ENCODE measurements at regions not wholly inside any gene's neighbourhood (a gene's known extent, or its start where the extent isn't known, plus 50 kb on each side); places are given as distances from the start of the nearest gene placed in this dataset.

DNA sequence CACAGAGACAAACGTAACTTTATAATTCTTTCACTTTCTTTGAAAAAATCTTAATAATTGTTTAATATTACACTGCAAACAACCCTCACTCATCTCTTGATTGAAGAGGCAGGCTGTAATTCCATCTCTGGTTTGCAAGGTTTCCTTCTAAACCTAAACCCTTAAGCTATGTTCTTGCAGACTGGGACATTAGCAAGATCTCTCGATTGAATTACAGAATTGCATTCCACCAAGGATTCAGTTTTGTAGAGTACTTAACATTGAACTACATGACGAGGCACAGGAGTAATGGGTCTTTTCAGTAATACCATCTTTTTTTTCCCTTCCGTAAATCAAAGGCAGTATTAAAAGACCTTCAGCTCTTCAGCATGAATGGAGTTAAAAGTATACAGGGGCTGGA is 111.6 kb upstream of the EEF1E1 start:
- no peak for DNase-seq

DNA sequence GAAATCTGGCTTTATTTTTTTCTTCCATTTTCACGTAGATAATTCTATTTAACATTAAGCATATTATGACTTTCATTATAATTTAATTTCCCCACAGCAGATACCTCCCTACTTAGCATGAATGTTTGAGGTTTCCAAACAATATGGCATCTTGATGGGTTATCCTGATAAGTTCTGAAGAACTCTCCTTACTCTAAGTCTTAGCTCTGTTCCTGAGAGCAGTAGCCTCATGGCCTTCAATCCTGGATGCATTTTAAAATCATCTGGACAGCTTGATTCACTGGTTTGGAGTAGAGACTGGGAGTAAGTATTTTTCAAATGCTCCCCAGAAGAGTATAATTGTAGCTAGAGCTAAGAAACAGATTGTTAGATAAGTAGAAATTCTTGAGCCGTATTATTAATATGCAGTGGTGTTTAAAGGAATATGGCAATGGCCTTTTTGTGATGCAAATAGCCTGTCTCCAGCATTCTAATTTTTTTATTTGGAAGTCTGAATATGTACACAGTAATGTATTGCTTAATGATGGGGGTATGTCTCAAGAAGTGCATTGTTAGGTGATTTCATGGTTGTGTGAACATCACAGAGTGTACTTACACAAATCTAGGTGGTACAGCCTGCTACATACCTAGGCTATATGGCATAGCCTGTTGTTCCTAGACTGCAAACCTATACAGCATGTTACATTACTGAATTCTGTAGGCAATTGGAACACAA is 110.5 kb upstream of the EEF1E1 start:
- DNase-seq = no peak

DNA sequence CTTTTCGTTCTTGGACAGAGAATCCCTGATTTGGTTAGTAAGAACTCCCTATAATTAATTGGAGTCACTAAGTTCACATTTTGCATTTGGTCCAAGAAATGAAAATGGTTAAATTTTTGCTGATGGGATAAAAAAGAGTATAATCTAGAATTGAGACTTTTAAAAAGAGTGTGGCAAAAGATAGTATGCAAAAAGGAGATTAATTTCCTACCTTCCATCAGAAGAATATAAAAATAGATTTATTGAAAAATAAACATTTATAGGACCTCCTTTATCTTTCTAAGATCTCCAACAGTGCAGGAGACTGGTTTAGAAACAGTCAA is 105.5 kb upstream of the EEF1E1 start:
- no peak for DNase-seq

DNA sequence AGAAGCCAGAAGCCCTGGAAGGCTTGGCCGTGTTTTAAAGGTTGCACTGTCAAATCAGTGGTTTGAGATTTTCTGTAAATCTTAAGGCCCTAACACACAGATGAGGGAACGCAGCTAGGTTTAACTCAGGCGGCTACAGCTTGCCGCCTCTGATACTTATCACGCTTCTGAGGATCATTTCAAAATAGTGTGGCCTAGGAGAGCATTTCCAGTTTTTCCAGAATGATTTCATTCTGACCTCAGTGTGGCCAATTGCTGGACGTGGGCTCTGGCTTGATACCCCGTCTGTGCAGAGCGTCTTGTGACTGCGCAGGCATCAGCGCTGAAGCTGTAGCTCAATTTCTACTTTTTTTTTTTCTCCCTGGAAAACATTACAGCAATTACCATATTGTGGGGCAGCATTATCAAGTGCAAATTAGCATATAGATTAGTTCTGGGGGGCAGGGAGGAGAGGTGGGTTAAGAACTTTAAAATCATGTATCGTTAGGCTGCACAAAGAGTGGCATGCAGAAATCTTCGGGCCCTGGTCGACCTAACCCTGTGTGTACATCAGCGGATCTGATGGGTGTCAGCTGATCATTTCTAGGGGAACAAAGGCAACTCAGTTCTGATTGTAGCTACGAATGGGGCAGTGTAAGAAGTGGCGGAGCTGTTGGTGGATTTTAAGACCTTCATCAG is 105.0 kb upstream of the EEF1E1 start:
- DNase-seq = no peak

DNA sequence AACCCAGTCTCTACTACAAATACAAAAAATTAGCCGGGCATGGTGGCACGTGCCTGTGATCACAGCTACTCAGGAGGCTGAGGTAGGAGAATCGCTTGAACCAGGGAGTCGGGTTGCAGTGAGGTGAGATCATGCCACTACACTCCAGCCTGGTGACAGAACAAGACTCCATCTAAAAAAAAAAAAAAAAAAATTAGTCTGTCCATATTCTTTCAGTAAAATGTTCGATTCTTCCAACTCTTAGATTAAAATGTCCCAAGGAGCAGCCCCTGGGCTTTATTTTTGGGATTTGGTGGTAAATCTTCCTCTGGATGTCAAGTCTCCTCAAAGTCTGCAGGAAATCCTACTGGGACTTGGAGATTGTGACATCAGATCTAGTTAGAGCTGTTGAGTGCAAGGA is 101.0 kb upstream of the EEF1E1 start:
- no peak for DNase-seq

DNA sequence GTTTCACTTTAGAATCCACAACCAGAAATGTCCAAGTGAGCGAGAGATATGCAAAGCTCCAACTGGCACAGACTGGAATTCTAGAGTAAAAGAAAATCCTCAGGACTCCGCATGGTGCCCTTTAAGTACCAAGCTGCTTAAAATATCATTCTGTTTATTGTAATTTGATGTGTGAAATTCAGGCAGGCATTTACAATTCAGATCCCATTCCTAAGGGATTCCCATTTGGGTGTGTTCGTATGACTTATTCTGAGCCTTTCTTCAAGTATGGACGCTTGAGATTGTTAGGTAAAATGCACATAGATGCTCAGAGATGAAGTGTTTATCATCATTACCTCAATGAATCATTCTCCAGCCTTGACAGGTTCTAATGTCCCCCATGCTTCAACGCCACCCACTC is 99.3 kb upstream of the EEF1E1 start:
- DNase-seq = no peak

DNA sequence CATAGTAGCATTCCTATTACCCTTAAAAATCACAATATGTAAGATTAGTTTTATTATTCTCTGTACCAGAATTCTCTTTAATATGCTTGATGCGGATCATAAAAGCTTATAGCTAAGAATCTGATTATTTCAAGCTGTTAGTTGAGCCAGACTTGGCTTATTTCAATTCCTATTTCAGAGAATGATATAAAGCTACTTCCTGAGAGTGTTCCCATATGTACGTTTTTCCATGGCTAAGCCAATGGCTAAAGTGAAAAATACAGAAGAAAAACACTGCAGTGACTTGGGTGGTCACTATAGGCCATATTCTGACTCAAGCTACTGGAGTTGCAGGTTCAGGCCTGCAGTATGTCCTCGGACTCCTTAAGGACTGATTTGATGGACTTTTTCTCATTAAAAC is 97.9 kb upstream of the EEF1E1 start:
- DNase-seq = no peak

DNA sequence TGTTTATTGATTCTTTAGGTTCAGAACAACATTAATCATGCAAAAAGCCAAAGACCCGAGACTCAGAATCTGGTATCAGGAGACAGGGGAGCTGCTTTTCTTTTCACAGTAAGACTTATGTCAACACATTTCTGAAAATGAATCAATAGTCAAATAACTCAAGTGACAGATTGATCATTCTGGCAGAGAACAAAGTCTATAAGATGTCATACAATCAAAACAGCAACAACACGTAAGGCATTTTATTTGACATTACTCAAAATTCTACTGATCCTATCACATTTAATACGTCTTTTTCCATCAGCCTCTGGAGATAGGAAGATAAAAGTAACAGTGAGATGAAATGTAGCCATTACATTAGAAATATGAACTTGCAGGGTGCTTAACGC is 93.4 kb upstream of the EEF1E1 start:
- DNase-seq = no peak

DNA sequence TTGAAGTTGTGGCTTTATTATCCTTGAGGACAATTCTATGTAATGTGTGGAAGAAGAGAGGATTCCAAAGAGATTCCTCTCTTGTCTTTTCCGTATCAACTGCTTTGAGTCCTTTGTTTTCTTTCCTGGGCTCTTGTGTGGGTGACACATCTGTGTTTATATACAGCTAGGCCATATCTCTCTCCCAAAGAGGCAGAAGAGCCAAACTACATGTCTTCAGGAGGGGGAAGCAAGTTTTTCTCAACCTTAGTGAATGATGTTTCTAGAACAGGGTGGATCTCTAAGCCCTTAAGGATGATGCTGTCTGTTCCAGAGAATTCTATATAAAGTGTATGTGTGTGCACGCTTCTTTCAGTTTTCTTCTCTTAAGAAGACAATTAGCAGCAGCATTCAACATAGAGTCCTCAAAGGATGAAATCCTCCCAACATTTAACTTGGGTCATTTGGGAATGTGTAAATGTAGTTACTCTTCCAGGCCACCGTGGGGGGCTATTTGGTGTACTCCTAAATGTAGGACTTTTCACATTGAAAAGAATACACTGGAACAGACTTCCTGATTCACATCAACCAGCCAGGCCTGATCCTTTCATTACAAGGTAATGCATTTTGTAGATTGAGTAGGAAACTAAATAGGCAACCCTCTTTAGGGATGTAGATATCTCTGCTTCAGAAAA is 92.8 kb upstream of the EEF1E1 start:
- DNase-seq = no peak

DNA sequence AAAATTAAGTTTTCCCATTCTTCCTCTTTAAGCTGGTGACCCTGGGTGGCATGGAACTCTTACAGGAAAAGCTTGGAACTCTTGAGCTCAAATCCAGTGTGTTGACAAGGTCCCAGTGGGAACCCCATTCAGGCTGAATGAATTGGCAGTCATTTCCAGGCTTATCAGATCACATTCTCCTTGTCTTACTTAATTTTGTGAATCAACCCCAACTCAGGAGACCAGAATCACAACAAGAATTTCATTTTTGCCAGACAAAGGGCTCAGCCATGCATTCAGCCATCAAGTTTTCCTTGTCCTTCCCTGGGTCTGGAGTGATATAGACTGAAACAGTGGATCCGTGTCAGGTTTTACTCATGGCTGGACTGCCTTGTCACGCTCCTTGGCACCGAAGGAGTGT is 92.1 kb upstream of the EEF1E1 start:
- peak; percentile 29 for DNase-seq

DNA sequence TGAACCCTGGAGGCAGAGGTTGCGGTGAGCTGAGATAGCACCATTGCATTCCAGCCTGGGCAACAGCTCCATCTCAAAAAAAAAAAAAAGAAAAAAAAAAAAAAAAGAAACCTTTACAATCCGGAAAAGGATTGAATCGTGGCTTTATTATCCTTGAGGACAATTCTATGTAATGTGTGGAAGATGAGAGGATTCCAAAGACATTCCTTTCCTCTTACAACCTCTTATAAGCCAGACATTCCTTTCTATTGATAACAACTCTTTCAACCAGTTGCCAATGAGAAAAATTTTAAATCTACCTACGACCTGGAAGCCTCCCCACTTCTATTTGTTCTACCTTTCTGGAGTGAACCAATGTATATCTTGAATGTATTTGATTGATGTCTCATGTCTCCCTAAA is 91.2 kb upstream of the EEF1E1 start:
- DNase-seq = no peak

DNA sequence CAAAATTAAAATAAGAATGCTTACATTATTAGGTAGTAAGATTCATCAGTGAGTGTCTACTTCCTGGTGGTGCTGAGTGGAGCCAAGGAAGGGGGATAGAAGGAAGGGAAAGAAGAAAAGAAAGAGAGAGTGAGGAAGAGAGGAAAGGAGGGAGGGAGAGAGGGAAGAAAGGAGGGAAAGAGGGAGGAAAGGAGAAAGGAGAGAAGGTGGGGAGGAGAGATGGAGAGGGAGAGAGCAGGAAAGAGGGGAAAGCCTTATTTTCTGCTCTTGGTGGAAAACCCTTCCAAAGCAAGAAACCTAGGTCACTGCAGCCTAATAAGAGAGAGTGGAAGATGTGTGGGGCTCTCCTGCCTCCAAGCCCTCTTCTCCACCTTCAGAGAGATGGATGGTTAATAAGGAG is 90.2 kb upstream of the EEF1E1 start:
- DNase-seq = no peak

DNA sequence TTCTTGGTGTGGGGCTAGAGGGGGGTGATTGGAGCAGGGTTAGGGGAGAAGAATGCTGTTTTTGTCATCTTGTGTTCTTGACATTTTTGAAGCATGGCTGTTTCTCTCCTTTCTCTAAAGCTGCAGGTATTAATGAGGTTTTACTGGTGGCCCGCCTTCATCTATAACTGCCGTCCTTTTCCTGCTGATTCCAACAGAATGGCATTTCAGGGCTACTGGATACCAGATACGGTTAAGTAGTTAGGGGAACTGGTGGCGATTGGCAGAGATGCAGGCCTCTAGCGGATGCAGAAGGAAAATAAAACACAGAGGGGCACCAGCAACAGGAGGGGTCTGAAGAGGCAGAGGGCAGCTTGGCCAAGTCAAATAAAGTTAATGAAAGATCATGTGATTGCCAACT is 89.7 kb upstream of the EEF1E1 start:
- DNase-seq = no peak

DNA sequence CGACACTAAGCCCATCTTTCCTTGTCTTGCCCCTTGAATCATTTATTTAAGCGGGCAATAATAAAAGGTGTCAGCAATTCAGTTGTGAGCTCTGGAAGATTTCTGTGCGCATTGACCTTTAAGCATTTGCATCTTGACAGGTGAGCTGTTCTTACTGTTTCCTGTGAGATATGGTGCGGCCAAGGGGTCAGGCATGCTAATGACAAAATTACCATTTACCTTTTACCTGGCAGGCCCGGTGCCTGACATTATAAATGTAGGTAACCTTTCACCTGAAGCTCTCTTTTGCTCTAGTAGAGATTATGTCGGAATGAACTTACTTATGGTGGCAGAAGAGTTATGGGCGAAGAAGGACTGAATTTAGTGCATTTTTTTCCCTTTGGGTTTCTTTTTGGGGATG is 89.3 kb upstream of the EEF1E1 start:
- no peak for DNase-seq

DNA sequence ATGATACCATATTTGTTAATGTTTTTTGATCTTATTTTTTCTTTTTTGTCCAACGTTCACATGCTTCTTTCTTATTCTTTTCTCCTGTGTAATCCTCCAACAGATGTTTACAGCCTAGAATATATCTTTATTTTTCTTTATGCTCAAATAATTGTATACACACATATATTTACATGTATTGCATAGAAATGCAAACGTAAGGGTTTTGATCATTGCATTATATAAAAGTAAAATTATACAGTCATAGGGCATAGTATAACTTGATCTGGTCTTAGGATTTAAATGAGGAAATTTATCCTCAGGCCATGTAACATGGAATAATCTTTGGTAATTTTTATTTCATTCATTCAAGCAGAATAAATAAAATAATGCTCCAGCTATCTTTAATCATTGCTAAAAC is 84.9 kb upstream of the EEF1E1 start:
- DNase-seq = no peak

DNA sequence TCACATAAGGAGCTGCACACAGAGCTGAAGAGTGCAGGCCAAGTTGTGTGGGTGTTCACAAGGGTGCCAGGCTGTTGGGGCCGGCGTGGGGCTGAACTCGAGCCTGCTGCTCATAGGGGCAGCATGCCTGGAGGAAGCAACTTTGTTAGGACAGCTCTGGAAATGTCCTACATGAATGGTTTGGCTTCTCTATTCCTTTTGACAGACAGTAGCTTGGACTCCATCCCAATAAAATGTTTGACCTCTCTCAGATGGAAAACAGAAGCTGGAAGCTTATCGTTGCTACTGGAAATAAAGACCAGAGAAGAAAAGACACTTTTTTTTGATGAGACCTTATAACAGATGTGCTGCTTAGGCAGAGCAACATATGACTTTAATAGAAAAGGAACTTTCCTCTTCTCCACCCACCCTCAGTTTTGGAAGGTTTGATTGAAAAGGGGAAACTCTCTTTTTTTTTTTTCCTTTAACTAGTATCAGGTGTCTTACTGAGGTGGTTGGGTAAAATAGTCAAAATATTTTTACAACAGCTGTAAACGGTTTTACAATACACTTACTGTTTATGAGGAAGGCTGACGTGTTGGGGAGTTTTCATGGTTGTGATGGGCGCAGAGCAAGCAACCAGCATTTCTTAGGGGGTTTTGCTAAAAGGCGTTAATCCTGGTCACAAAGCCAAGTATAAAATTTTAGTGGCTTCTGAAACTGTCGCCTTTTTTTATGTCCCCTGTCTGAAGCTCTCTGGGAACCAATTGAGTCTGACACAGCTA is 80.7 kb upstream of the EEF1E1 start:
- no peak for DNase-seq

DNA sequence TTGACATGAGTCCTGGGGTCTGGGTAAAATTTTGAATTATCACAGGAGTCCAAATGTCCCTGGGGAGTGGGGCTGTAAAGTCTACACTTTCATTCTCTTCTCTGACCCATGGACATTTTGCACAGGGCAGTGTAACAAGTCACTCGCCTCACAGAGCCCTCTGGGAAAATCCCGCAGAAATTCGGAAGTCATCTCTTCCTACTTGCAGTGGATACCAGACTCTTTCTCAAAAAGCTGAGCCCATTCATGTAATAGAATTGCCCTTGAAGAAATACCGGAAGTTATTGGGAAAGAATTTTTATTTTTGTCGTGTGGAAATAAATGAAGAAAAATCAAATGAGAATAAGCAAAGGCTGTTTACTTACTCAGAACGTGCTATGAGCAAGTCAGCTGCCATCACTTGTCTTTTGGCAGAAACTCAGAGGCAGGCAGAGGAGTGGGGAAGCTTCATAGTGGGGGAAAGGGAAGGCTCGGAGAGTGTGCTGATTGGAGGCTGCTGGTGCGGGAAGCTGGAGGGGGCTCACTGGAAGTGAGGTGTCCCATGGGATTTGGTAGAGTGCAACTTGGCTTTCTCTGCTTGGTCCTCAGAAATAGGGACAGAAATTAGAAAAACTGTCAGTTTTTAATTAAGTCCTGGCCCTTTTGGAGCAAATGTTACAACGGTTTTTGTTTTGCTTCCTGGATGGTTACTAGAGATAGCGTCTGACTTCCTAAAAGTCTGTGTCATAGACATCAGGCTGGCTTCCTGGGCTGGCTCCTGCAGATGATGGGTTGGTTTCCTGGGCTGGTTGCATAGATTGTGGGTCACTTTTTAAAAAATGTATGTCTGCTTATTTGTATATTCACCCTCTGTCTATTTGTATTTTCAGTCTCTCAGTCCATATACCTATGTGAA is 79.8 kb upstream of the EEF1E1 start:
- DNase-seq = peak; percentile 23

DNA sequence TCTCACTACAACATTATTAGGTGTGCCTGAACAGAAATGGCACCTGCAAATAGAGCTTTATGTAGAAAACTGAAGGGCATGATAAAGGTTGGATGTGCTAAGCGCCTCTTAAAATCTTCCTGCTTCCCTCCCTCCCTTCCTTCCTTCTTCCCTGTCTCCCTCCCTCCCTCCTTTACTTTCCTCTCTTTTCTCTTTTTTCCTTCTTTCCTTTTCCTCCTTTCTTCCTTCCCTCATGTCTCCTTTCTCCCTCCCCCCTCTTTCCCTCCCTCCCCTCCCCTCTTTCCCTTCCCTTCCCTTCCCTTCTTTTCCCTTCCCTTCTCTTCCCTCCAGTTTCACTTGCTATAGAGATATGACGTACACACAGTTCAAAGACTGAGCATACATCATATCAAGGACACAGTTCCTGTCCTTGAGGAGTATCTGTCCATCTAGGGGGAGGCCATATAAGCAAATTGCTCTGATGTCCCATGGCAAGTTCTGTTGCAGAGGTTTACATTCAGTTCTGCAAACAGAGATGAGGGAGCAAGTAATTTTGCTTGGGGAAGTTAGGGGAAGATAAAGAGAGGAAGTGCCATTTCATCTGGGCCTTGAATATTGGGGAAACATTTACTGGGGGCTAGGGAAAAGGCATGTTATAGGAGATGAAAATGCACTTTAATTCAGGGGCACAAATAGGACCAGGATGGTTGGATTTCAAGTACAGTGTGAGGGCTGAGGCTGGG is 79.0 kb upstream of the EEF1E1 start:
- DNase-seq = no peak

DNA sequence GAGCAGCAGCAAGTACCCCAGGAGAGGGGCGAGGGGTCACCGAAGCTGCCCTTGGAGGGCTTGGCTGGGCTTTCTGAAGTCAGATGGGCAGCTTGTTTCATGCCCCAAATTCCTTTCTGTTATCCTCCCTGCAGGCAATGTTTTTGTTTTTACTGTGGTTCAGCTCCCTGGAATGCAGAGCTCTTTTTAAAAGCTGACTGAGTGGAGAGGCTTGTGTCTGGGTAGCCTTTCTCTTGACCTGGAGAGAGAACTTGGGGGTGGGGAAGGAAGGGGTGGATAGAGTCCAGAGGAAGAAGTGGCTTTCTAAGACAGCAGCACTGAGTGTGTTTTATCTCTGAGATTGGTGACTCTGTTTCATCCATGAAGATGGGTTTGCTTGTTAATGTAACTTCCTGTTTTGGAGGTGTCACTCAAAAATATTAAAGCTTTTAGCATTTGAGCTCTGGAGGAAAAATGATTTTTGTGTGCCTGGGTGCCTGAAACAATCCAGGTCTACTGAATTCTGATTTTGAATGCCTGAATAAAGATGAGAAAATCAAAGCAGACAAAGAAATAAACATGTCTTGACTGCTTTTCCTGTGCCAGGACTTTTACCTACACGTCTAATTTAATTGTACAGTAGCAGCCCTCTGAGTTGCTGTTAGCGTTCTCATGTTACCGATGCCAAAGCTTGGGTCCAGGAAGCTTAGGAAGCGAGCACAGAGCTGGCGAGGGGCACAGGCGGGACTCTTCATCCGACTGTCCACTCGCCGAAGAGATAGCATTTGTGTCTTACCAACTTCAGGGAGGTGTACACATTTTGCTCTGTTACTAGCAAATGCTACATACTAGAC is 78.2 kb upstream of the EEF1E1 start:
- peak; percentile 43 for DNase-seq

DNA sequence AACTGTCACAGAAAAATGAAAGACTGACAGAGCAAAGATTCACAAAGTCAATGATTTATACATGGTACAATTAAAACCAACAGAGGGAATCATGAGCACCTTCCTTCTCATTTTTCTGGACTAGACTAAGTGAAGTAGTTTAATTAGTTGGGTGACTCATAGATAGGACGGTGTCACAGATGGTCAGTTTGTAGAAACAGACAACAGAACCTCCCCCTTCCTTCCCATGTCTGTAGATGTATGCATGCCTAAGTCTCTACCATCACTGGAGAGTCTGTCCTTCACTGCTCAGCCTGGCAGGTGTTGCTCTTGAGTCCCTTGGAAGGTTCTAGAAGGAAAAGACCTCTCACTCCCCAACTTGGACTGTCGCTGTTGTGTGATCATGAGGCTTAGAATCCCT is 75.4 kb upstream of the EEF1E1 start:
- DNase-seq = no peak

All from retina (tissue), 1 donor.